PC-3 (cell line): ENCODE measurements at regions not wholly inside any gene's neighbourhood (a gene's known extent, or its start where the extent isn't known, plus 50 kb on each side); places are given as distances from the start of the nearest gene placed in this dataset.

Experiments used
- ATAC-seq: fragments of 200-7000 bp; cut with Tn5 transposase; 2 replicates; pipeline ENCODE4 v1.9.1; 2020; ENCODE audit warnings: mild to moderate bottlenecking, moderate library complexity
- BruUV-seq: library from RNA; stranded (reverse); fragments of 400-500 nt; replicated peaks from 2 replicates; lab custom pipeline; 2021; lab: Mats Ljungman, UMichigan
- CTCF ChIA-PET: fragments of 300-600 bp; sonication (Branson Sonifier 250); formaldehyde crosslinking; loops from one replicate; lab custom pipeline; 2022; ENCODE audit warnings: antibody characterized with exemption; lab: Charles Lee
- POLR2A ChIA-PET: fragments of 300-600 bp; sonication (Branson Sonifier 250); formaldehyde crosslinking; loops from one replicate; lab custom pipeline; 2022; ENCODE audit warnings: antibody characterized with exemption; ENCODE audit not compliant: unreplicated experiment; lab: Charles Lee
- DNase-seq: peaks from one replicate; pipeline ENCODE4 v3.0.0-alpha.2; 2015
- H2AFZ ChIP-seq: fragments of 300-600 bp; sonication (generic); 2 replicates; pipeline ENCODE4 v1.6.0; 2016; ENCODE audit warnings: antibody characterized with exemption, low read length
- H3F3A ChIP-seq: fragments of 300-600 bp; sonication (generic); one replicate; pipeline ENCODE4 v1.6.0; 2017; ENCODE audit warnings: antibody characterized with exemption, low read length, control low read depth, mild to moderate bottlenecking; ENCODE audit not compliant: unreplicated experiment
- H3K27ac ChIP-seq: fragments of 300-600 bp; sonication (generic); 2 replicates; pipeline ENCODE4 v1.5.1; 2016; ENCODE audit warnings: mild to moderate bottlenecking, low read length
- H3K27me3 ChIP-seq: fragments of 300-600 bp; sonication (generic); 2 replicates; pipeline ENCODE4 v1.6.1; 2016; ENCODE audit warnings: low read length, mixed read lengths
- H3K36me3 ChIP-seq: fragments of 300-600 bp; sonication (generic); 2 replicates; pipeline ENCODE4 v1.6.1; 2016; ENCODE audit warnings: low read depth, mixed run types, low read length, mixed read lengths
- H3K4me1 ChIP-seq: fragments of 300-600 bp; sonication (generic); 2 replicates; pipeline ENCODE4 v1.5.1; 2016; ENCODE audit warnings: low read length; ENCODE audit not compliant: insufficient read depth
- H3K4me2 ChIP-seq: fragments of 300-600 bp; sonication (generic); 2 replicates; pipeline ENCODE4 v1.6.0; 2016; ENCODE audit warnings: low read length
- H3K4me3 ChIP-seq: fragments of 300-600 bp; sonication (generic); 2 replicates; pipeline ENCODE4 v1.5.1; 2016; ENCODE audit warnings: mild to moderate bottlenecking, low read length, mixed read lengths
- H3K79me2 ChIP-seq: fragments of 300-600 bp; sonication (generic); 2 replicates; pipeline ENCODE4 v1.6.1; 2017; ENCODE audit warnings: low read length, mixed read lengths
- H3K9ac ChIP-seq: fragments of 300-600 bp; sonication (generic); 2 replicates; pipeline ENCODE4 v1.6.0; 2016; ENCODE audit warnings: mild to moderate bottlenecking, low read length
- H3K9me2 ChIP-seq: fragments of 300-600 bp; sonication (generic); replicated peaks from 2 replicates; pipeline ENCODE4 v1.6.1; 2016; ENCODE audit warnings: mixed run types, low read length, mixed read lengths
- H3K9me3 ChIP-seq: fragments of 300-600 bp; sonication (generic); 2 replicates; pipeline ENCODE4 v1.6.1; 2016; ENCODE audit warnings: low read length, mixed read lengths
- H4K20me1 ChIP-seq: fragments of 300-600 bp; sonication (generic); 2 replicates; pipeline ENCODE4 v1.6.1; 2016; ENCODE audit warnings: low read length, mixed read lengths
- EZH2 ChIP-seq: fragments of 300-600 bp; sonication (generic); IDR thresholded peaks from one replicate; pipeline ENCODE4 v1.6.1; 2017; ENCODE audit warnings: antibody characterized with exemption, mild to moderate bottlenecking, low read length; ENCODE audit not compliant: unreplicated experiment
- EZH2phosphoT487 ChIP-seq: fragments of 300-600 bp; sonication (generic); IDR thresholded peaks from 2 replicates; pipeline ENCODE4 v1.6.1; 2018; ENCODE audit warnings: mild to moderate bottlenecking, antibody characterized with exemption, low read length, borderline replicate concordance
- intact Hi-C: fragments of 100-400 bp; cut with micrococcal nuclease; formaldehyde crosslinking; loops from 2 replicates; pipeline ENCODE4 v1.9.0; 2023
- TF ChIP-seq, protein P1 (sequence below): fragments of 300-600 bp; sonication (generic); conservative IDR thresholded peaks from 2 replicates; pipeline ENCODE4 v1.5.1; 2017; ENCODE audit warnings: antibody characterized with exemption, low read depth, mild to moderate bottlenecking, low read length

DNA sequence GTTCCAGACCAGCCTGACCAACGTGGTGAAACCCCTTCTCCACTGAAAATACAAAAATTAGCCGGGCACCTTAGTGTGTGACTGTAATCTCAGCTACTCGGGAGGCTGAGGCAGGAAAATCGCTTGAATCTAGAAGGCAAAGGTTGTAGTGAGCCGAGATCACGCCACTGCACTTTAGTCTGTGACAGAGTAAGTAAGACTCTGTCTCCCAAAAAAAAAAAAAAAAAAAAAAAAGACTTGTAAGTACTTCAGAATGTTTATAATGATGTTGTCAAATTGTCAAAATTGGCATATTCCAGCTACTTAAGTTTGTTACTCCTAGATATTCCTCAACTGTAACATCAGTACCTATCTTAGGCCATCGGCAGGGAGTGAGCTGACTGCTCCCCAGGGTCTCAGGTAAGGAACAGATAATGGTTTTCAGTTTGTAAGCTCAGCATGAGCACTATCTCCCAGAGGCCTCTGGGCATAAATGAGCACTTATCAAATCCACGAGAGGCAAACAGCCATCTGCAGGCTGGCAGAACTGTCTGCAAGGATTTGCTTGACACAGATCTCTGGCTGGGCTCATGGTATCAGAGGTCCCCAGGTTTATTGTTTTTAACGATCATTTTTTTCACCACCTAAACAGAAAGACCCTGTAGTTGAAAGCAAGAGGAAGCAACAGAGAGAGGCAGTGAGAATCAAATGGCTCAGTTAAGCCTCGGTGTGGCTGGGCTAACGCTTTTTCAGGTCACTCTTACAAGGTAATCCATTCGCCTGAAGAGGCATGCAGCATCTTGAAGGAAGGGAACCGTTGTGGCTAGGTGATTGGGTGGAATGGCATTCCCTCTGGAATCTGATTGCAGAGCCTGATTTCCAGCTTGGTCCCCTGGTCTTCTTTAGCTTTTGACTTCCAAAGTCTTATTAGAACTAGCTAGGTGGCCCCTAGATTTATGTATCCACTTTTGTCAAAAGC lies 115.9 kb downstream of the LY86 start:
- Histone ChIP-seq H3K36me3 (no peaks in the 10 kb centered on the region), H3F3A (no peaks in the 10 kb centered on the region), H3K4me1 (peaks cover 11% of the 10 kb centered on the region), H3K79me2 (no peaks in the 10 kb centered on the region), H3K9me2 (no peaks in the 10 kb centered on the region), H3K4me2 (no peak overlapping the region), H3K4me3 (no peak overlapping the region), H3K9me3 (no peaks in the 10 kb centered on the region), H2AFZ (no peak overlapping the region), H4K20me1 (no peaks in the 10 kb centered on the region), H3K27me3 (no peaks in the 10 kb centered on the region), H3K9ac (no peak overlapping the region), H3K27ac (no peak overlapping the region)
- TF ChIP-seq, protein P1, sequence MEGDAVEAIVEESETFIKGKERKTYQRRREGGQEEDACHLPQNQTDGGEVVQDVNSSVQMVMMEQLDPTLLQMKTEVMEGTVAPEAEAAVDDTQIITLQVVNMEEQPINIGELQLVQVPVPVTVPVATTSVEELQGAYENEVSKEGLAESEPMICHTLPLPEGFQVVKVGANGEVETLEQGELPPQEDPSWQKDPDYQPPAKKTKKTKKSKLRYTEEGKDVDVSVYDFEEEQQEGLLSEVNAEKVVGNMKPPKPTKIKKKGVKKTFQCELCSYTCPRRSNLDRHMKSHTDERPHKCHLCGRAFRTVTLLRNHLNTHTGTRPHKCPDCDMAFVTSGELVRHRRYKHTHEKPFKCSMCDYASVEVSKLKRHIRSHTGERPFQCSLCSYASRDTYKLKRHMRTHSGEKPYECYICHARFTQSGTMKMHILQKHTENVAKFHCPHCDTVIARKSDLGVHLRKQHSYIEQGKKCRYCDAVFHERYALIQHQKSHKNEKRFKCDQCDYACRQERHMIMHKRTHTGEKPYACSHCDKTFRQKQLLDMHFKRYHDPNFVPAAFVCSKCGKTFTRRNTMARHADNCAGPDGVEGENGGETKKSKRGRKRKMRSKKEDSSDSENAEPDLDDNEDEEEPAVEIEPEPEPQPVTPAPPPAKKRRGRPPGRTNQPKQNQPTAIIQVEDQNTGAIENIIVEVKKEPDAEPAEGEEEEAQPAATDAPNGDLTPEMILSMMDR = no peak
- TF ChIP-seq EZH2phosphoT487 = no peak
- no peak for TF ChIP-seq EZH2
- POLR2A ChIA-PET = interaction anchor here (0.6 kb wide), 2 partner anchors 404 to 832 kb away, joined by 5 to 6 read pairs; partner anchors contain the start of gene RREB1
- no TSS peak for BruUV-seq
- CTCF ChIA-PET = no interaction called here
- intact Hi-C loops = no loop called here
- DNase-seq (no peak), ATAC-seq (no peak)

DNA sequence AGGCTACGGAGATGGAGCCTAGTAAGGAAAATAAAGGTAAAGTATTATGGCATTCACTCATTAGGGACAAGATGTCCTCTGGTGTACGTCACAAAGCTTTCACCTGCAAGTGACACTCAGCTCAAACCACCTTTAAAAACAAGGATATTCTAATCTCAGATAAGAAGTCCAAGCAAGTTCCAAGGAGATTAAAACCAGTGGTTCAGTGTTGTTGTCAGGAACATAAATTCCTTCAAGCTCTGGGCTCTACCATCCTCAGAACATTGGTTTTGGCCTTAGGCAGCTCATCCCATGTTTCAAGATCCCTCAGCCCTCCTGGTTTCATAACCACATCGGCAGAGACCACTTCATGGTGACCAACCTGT lies 116.5 kb downstream of the LY86 start:
- Histone ChIP-seq H3F3A (no peaks in the 10 kb centered on the region), H3K4me3 (no peak overlapping the region), H3K27ac (no peak overlapping the region), H3K27me3 (no peaks in the 10 kb centered on the region), H3K4me1 (peaks cover 4% of the 10 kb centered on the region; the same call in 1 of the 2 replicates), H3K79me2 (no peaks in the 10 kb centered on the region), H3K9me3 (no peaks in the 10 kb centered on the region), H3K9me2 (no peaks in the 10 kb centered on the region), H3K4me2 (no peak overlapping the region), H3K36me3 (no peaks in the 10 kb centered on the region), H2AFZ (no peak overlapping the region), H3K9ac (no peak overlapping the region), H4K20me1 (no peaks in the 10 kb centered on the region)
- ChIA-PET POLR2A (interaction anchor here (0.6 kb wide), 1 partner anchor 403 kb away, joined by 5 read pairs; the partner anchor contains the start of gene RREB1), CTCF (no interaction called here)
- no peak for DNase-seq
- no peak for ATAC-seq
- intact Hi-C loops = no loop called here
- TF ChIP-seq, protein P1 = no peak
- no TSS peak for BruUV-seq
